HUES64 (cell line): ENCODE measurements at regions not wholly inside any gene's neighbourhood (a gene's known extent, or its start where the extent isn't known, plus 50 kb on each side); places are given as distances from the start of the nearest gene placed in this dataset.

Experiments
- H3K27ac ChIP-seq: 2 replicates; pipeline ENCODE4 v1.7.0; 2013; ENCODE audit warnings: low read depth, low read length, inconsistent platforms
- H3K27me3 ChIP-seq: 2 replicates; pipeline ENCODE4 v1.6.1; 2013; ENCODE audit warnings: mild to moderate bottlenecking, low read length; ENCODE audit not compliant: insufficient read depth
- H3K36me3 ChIP-seq: 2 replicates; pipeline ENCODE4 v1.6.1; 2013; ENCODE audit warnings: mild to moderate bottlenecking, low read length; ENCODE audit not compliant: insufficient read depth
- H3K4me1 ChIP-seq: 2 replicates; pipeline ENCODE4 v1.6.1; 2013; ENCODE audit warnings: mild to moderate bottlenecking, low read length, moderate library complexity; ENCODE audit not compliant: insufficient read depth
- H3K4me3 ChIP-seq: 2 replicates; pipeline ENCODE4 v1.5.1; 2013; ENCODE audit warnings: mild to moderate bottlenecking, low read length, moderate library complexity
- H3K9ac ChIP-seq: 2 replicates; pipeline ENCODE4 v1.6.1; 2013; ENCODE audit warnings: mild to moderate bottlenecking, low read depth, low read length
- H3K9me3 ChIP-seq: 2 replicates; pipeline ENCODE4 v1.6.1; 2013; ENCODE audit warnings: low read depth, low read length; ENCODE audit not compliant: insufficient read depth
- WGBS: fragments of 150-250, 120-280 bp; methylation state at CpG from one replicate; pipeline ENCODE4 v1.1.7; 2013; ENCODE audit warnings: missing lambda C conversion rate; 5-methylcytosine and 5-hydroxymethylcytosine counted together

DNA sequence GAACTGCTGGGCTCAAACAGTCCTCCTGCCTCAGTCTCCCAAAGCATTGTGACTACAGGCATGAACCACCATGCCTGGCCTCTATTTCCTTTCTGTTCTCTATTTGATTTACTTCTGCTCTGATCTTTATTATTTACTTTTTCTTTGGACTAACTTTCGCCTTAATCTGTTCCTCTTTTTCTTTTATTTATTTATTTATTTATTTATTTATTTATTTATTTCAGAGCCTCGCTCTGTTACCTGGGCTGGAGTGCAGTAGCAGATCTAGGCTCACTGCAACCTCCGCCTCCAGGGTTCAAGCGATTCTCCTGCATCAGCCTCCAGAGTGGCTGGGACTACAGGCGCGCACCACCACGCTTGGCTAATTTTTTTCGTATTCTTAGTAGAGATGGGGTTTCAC, 1158.3 kb upstream of the GOT2 start:
- Histone ChIP-seq H3K4me3 (no peak overlapping the region), H3K27ac (no peak overlapping the region), H3K4me1 (0 out of 2 replicates have a peak, but pooled peaks cover 4% of the 10 kb centered on the region), H3K27me3 (no peaks in the 10 kb centered on the region), H3K36me3 (no peaks in the 10 kb centered on the region), H3K9me3 (peaks cover 2% of the 10 kb centered on the region; the same call in 1 of the 2 replicates), H3K9ac (no peak overlapping the region)
- WGBS: 97% methylated on average over 7 of the region's 8 CpGs

DNA sequence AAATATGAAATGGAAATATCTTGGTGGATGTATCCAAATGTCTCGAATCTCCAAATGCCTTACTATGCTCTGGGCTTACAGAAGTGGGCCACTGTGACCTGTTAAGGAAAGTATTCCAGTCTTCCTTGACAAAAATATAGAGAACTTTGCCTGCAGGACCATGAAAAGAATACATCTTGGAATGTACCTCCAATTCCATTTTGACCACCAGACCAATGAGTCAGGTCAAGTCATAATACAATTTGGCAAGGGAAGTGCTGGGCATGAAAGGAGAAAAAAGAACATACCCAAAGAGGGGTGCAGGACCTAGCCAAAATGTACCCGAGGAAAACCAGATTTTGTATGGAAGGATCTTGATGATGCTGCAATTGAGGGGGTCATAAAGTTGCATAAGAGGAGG, 1153.7 kb upstream of the GOT2 start:
- WGBS: 98% methylated on average over 2 of the region's 2 CpGs
- H3K9ac ChIP-seq: no peak overlapping the region
- no peaks in the 10 kb centered on the region for H3K27me3 ChIP-seq
- H3K4me1 ChIP-seq: no peaks in the 10 kb centered on the region
- H3K4me3 ChIP-seq: no peak overlapping the region
- peaks cover 2% of the 10 kb centered on the region; the same call in 1 of the 2 replicates for H3K9me3 ChIP-seq
- H3K27ac ChIP-seq: no peak overlapping the region
- no peaks in the 10 kb centered on the region for H3K36me3 ChIP-seq

DNA sequence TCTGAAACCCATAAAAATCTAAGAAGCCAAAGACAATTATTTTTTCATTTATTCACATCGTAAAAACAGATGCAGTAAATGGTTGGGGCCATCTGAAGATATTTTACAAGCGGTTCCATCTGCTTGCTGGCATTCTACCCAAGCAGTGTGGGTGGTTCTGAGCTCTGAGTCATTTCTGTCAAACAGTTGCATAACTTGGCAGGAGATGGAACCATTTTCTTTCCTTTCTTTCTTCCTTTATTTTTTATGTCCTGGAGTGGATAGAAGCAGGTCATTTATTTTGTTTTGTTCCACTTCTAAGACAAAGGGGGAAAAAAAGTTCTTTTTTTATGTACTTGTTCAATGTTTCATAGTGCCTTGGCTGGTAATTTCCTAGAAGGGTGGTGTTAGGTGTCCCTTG, 1151.9 kb upstream of the GOT2 start:
- Histone ChIP-seq H3K27ac (no peak overlapping the region), H3K4me1 (no peaks in the 10 kb centered on the region), H3K9me3 (peaks cover 2% of the 10 kb centered on the region; the same call in 1 of the 2 replicates), H3K4me3 (no peak overlapping the region), H3K9ac (no peak overlapping the region), H3K27me3 (no peaks in the 10 kb centered on the region), H3K36me3 (no peaks in the 10 kb centered on the region)
- 100% methylated on average over 2 of the region's 2 CpGs for WGBS

DNA sequence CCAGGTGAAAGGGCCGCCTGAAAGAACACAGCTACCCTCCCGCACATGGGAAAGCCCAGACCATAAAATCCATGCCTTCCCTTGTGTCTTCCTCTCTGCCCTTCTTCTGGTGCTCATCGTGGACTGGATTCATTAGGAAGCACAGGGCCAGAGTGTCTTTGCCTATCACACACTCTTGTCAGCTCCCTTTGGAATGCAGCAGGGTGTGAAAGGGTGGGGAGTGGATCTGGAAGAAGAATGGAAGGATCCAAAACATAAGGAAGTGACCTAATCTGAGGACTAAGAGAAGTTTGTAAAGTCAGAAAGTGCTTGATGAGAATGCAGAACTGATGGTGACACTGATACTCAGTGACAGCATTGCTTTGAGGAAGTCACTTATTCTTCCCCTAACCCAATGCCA, 1147.3 kb upstream of the GOT2 start:
- WGBS: 77% methylated on average over 3 of the region's 3 CpGs
- H3K4me1 ChIP-seq: no peaks in the 10 kb centered on the region
- no peak overlapping the region for H3K27ac ChIP-seq
- no peaks in the 10 kb centered on the region for H3K27me3 ChIP-seq
- H3K4me3 ChIP-seq: no peak overlapping the region
- H3K36me3 ChIP-seq: no peaks in the 10 kb centered on the region
- H3K9ac ChIP-seq: no peak overlapping the region
- no peaks in the 10 kb centered on the region for H3K9me3 ChIP-seq

DNA sequence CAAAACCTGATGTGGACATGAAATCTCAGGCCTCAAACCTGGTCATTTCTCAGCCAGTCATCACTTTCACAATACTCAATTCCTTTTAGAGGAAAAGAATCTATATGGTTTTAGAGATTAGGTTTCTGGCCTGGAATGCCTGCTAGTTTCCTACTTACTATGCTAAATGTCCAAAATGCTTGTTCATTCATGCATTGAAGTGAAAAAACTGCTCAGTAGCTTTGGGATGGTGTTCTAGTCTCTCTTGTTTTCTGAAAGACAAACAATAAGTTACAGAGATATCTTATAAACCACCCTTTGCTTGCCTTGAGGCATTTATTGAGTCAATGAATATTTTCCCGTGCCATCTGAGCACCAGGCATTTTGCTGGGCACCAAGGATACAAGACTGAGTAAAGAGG, 1146.5 kb upstream of the GOT2 start:
- no peak overlapping the region for H3K9ac ChIP-seq
- no peaks in the 10 kb centered on the region for H3K27me3 ChIP-seq
- no peaks in the 10 kb centered on the region for H3K36me3 ChIP-seq
- no peaks in the 10 kb centered on the region for H3K4me1 ChIP-seq
- H3K27ac ChIP-seq: no peak overlapping the region
- WGBS: 92% methylated on average over 1 of the region's 1 CpG
- no peak overlapping the region for H3K4me3 ChIP-seq
- H3K9me3 ChIP-seq: no peaks in the 10 kb centered on the region

DNA sequence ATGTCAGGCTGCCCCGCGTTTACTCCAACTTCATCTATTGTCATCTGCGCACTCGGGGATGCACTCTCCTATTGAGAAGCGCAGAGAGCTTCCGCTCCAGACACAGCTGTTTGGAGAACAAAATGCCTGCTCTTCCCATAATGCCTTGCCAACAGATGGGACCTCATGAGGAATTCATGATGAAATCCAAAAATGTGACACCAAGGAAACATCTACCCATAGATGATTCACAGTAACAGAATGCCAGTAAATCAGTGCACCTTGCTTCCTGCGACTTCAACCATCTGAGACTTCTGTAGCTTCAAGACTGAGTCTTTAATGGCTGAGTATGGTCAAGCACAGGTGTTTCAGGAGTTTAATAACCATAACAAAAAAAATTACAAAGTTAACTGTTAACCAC, 1144.9 kb upstream of the GOT2 start:
- 98% methylated on average over 7 of the region's 7 CpGs for WGBS
- Histone ChIP-seq H3K27ac (no peak overlapping the region), H3K36me3 (no peaks in the 10 kb centered on the region), H3K9ac (no peak overlapping the region), H3K9me3 (no peaks in the 10 kb centered on the region), H3K4me1 (no peaks in the 10 kb centered on the region), H3K4me3 (no peak overlapping the region), H3K27me3 (no peaks in the 10 kb centered on the region)

DNA sequence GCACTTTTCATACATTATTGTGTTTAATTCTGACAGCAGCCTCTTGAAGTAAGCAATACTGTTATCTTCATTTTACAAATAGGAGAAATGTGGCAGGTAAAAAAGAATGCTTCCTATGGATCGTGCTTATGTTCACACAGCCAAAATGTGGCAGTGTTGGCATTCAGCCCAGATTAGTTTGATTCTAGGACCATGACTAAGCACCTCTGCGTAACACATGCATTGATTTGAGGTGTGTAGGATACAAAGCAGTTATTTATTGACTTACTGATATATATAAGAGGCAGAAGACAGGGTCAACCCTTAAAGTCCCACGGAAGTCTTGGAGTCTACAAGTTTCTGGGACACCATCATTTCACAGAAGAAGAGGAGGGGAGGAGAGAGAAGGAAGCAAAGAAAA, 1144.4 kb upstream of the GOT2 start:
- 90% methylated on average over 3 of the region's 3 CpGs for WGBS
- H3K27me3 ChIP-seq: no peaks in the 10 kb centered on the region
- H3K36me3 ChIP-seq: no peaks in the 10 kb centered on the region
- H3K9me3 ChIP-seq: no peaks in the 10 kb centered on the region
- no peak overlapping the region for H3K4me3 ChIP-seq
- no peak overlapping the region for H3K27ac ChIP-seq
- H3K4me1 ChIP-seq: no peaks in the 10 kb centered on the region
- no peak overlapping the region for H3K9ac ChIP-seq

DNA sequence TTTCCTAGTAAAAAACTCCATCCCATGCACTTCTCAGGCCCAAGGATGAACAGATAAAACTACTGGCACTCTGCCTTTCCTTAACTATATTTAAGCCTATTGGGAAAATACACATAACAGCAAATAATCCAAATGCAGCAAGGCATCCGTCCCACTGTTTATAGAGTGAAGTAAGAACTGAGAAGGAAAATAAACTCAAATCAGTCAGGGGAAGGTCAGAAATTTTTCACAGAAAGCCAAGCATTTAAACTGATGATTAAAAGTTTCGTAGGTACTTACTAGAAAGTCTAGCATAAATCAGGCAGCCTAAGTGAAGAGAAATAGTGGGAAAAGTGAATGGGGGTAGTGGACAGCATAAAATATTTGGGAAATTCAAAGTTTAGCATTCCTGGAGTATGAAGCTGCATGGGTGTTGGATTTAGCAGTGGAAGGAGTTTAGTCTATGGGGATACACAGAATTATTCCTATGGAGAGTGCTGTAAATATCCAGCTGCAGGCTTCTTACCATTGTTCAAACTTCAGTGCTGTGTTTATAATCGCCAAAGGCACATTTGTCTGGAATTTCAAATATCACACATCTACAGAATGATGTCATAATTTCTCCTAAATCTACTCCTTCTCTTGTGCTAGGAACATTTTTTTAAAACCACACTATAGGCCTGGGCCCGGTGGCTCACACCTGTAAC, 1131.0 kb upstream of the GOT2 start:
- WGBS: 95% methylated on average over 4 of the region's 4 CpGs
- Histone ChIP-seq H3K36me3 (no peaks in the 10 kb centered on the region), H3K9ac (no peak overlapping the region), H3K27ac (no peak overlapping the region), H3K4me3 (no peak overlapping the region), H3K27me3 (no peaks in the 10 kb centered on the region), H3K4me1 (no peaks in the 10 kb centered on the region), H3K9me3 (no peaks in the 10 kb centered on the region)

DNA sequence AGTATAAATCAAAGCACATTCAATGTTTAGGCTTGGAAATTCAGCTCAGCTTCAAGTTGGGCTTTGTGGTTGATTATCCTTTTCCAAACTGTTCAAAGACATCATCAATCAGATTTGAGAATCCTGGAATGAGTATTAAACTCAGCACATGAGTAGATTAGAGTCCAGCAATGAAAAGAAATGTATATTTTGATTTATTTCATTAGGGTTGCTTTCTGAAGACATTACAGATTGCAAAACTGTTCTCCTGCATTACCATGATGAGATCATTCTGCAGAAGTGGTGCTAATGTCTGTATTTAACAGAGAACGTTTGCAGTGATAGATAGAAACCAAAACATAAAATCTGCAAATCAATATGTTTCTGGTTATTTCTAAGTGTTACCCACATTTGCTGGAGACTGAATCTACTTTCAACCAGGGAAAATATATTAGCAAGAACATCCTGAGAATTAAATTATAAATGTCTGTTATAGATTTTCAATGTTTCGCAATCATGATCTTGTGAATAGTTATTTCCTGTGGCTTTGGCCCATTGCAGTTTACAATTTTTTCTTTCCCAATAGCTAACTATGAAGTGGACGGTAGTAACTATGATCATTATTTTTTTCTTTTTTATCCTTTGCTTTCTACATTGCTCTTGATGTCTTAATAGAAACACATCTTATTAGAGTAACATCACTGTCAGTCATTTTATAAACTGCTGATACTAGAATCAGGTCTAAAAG, 1125.7 kb upstream of the GOT2 start:
- Histone ChIP-seq H3K27ac (no peak overlapping the region), H3K9me3 (no peaks in the 10 kb centered on the region), H3K9ac (no peak overlapping the region), H3K27me3 (no peaks in the 10 kb centered on the region), H3K4me3 (no peak overlapping the region), H3K36me3 (no peaks in the 10 kb centered on the region), H3K4me1 (no peaks in the 10 kb centered on the region)
- WGBS: 100% methylated on average over 1 of the region's 3 CpGs

DNA sequence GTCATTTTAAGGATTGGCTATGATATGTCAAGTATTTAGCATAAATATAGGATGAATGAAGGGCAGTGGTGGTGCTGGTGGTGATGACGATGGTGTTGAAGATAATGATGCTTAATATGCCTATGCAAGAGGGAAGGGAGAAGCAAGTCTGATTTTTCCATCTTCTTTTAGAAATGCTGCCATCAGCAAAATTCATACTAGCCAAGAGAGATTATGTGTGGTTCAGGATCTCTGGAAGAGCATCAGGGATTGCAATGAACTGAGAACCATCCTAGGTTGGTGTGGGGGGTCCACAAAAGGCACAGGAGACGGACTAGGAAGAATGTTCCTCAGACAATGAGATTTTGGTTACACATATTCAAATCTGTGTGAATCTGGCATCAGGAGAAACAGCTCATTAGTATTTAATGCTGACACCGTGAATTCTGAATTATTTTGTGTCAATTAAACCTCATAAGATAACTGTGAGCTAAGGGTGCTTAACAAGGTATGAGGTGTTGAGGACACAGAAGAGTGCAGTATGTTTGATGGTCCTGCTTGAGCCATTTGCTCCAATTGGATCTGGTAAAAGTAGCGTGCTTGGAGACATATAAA, 1120.8 kb upstream of the GOT2 start:
- no peak overlapping the region for H3K4me3 ChIP-seq
- H3K27me3 ChIP-seq: no peaks in the 10 kb centered on the region
- no peak overlapping the region for H3K9ac ChIP-seq
- WGBS: 96% methylated on average over 4 of the region's 4 CpGs
- no peak overlapping the region for H3K27ac ChIP-seq
- no peaks in the 10 kb centered on the region for H3K4me1 ChIP-seq
- no peaks in the 10 kb centered on the region for H3K9me3 ChIP-seq
- no peaks in the 10 kb centered on the region for H3K36me3 ChIP-seq

DNA sequence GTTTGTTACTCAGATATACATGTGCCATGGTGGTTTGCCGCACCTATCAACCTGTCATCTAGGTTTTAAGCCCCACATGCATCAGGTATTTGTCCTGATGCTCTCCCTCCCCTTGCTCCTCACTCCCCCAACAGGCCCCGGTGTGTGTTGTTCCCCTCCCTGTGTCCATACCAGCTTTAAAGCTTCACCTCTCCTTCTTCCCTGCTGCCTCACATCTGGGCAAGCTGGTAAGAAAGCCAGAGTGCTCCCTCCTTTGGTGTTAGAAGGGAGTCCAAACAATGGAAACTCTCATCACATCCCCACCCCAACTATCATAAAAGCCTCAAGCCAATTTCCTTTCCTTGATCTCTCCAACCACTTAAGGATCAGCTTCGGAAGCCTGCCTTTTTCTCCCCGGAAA, 1115.6 kb upstream of the GOT2 start:
- Histone ChIP-seq H3K4me1 (no peaks in the 10 kb centered on the region), H3K9ac (no peak overlapping the region), H3K27me3 (no peaks in the 10 kb centered on the region), H3K4me3 (no peak overlapping the region), H3K27ac (no peak overlapping the region), H3K9me3 (no peaks in the 10 kb centered on the region), H3K36me3 (no peaks in the 10 kb centered on the region)
- WGBS: 75% methylated on average over 3 of the region's 4 CpGs
